ENCODE measurements at regions not wholly inside any gene's neighbourhood (a gene's known extent, or its start where the extent isn't known, plus 50 kb on each side); places are given as distances from the start of the nearest gene placed in this dataset.

- no peak overlapping the region for H3K27ac ChIP-seq
- TF ChIP-seq CTCF (conservative IDR thresholded peaks at IDR 0.05; ENCODE audit: low read depth), result no peak
- ChIA-PET POLR2A (ENCODE audit: low non-redundant PET) (no interaction called here), CTCF (no interaction called here)
- DNase-seq (ENCODE audit: low spot score), result no peak
Observed at GRCh38 chr9:106058460-106058859, 364.1 kb downstream of the TMEM38B start.

GRCh38 chr9:106059886-106060285 is 365.5 kb downstream of the TMEM38B start:
- ChIA-PET POLR2A (ENCODE audit: low non-redundant PET) (no interaction called here), CTCF (no interaction called here)
- no peak for TF ChIP-seq CTCF (conservative IDR thresholded peaks at IDR 0.05; ENCODE audit: low read depth)
- H3K27ac ChIP-seq, result no peak overlapping the region
- DNase-seq (ENCODE audit: low spot score), result no peak

- ChIA-PET POLR2A (ENCODE audit: low non-redundant PET) (no interaction called here), CTCF (no interaction called here)
- TF ChIP-seq CTCF (conservative IDR thresholded peaks at IDR 0.05; ENCODE audit: low read depth), result no peak
- H3K27ac ChIP-seq, result no peak overlapping the region
- no peak for DNase-seq (ENCODE audit: low spot score)
Observed at GRCh38 chr9:106060885-106061284, 366.5 kb downstream of the TMEM38B start.

- CTCF ChIA-PET, result interaction anchor here (0.7 kb wide), 1 partner anchor 1040 kb away, joined by 4 read pairs; no protein-coding TSS in a partner anchor
- POLR2A ChIA-PET (ENCODE audit: low non-redundant PET), result no interaction called here
- no peak for TF ChIP-seq CTCF (conservative IDR thresholded peaks at IDR 0.05; ENCODE audit: low read depth)
- no peak for DNase-seq (ENCODE audit: low spot score)
- H3K27ac ChIP-seq, result no peak overlapping the region
Observed at GRCh38 chr9:106062250-106062649, 367.9 kb downstream of the TMEM38B start.

- POLR2A ChIA-PET (ENCODE audit: low non-redundant PET), result no interaction called here
- TF ChIP-seq CTCF (conservative IDR thresholded peaks at IDR 0.05; ENCODE audit: low read depth), result no peak
- CTCF ChIA-PET, result no interaction called here
- no peak overlapping the region for H3K27ac ChIP-seq
- no peak for DNase-seq (ENCODE audit: low spot score)
Observed at GRCh38 chr9:106065136-106065535, 370.8 kb downstream of the TMEM38B start.

- no peak overlapping the region for H3K27ac ChIP-seq
- DNase-seq (ENCODE audit: low spot score), result no peak
- TF ChIP-seq CTCF (conservative IDR thresholded peaks at IDR 0.05; ENCODE audit: low read depth), result no peak
- ChIA-PET POLR2A (ENCODE audit: low non-redundant PET) (no interaction called here), CTCF (no interaction called here)
Observed at GRCh38 chr9:106065579-106066214, 371.4 kb downstream of the TMEM38B start.
